GM10248 (cell line): ENCODE measurements at regions not wholly inside any gene's neighbourhood (a gene's known extent, or its start where the extent isn't known, plus 50 kb on each side); places are given as distances from the start of the nearest gene placed in this dataset.

Experiments
- CTCF ChIA-PET: fragments of 300-600 bp; sonication (Branson Sonifier 250); formaldehyde crosslinking; extraction: SDS; loops from one replicate; lab custom pipeline; 2021; ENCODE audit warnings: antibody characterized with exemption; lab: Yijun Ruan, JAX
- POLR2A ChIA-PET: fragments of 350-650 bp; sonication (Branson Sonifier 250); formaldehyde crosslinking; extraction: SDS; loops from one replicate; lab custom pipeline; 2020; ENCODE audit warnings: antibody characterized with exemption; lab: Yijun Ruan, JAX
- DNase-seq: peaks from one replicate; pipeline ENCODE4 v3.0.0; 2012; ENCODE audit errors: extremely low spot score
- CTCF ChIP-seq: IDR thresholded peaks from 2 replicates; pipeline ENCODE4 v1.5.1; 2012; ENCODE audit warnings: mild to moderate bottlenecking, low read depth; ENCODE audit errors: extremely low read depth, missing control alignments, control extremely low read depth

- CTCF ChIA-PET: interaction anchor here (1.7 to 2.2 kb wide), 2 partner anchors 19 to 77 kb away, joined by 4 to 6 read pairs; no protein-coding TSS in a partner anchor
Measured at GRCh38 chr1:42096554-42096953, 56.7 kb upstream of the GUCA2B start.

GRCh38 chr1:42089246-42089645, 64.0 kb upstream of the GUCA2B start:
- POLR2A ChIA-PET: no interaction called here
- CTCF ChIA-PET: no interaction called here
- DNase-seq: no peak
- no peak for TF ChIP-seq CTCF

More at GRCh38 chr1:42096554-42096953, 56.7 kb upstream of the GUCA2B start:
- POLR2A ChIA-PET: no interaction called here
- no peak for DNase-seq
- TF ChIP-seq CTCF: no peak

DNA sequence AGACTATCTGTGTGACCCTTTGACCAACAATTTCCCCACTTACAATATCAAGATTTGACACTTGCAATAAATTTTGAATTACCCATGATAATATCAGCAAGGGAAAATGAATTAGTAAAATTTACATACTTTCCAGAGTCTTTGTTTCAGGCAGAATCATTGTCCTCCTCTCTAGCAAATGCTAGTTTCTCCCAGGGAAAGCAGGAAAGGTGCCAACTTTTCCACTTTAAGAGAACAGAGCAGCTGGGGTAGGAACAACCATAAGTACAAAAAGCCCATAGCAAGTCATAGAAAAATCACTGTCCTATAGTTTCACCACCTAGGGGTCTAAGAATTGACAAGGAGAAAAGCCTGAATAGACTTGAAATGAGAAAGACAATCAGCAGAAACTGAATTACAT, 67.1 kb upstream of the GUCA2B start:
- ChIA-PET POLR2A (no interaction called here), CTCF (no interaction called here)
- TF ChIP-seq CTCF: no peak
- DNase-seq: no peak

GRCh38 chr1:42085596-42085995, 67.6 kb upstream of the GUCA2B start:
- DNase-seq: no peak
- ChIA-PET CTCF (interaction anchor here (0.8 kb wide), 1 partner anchor 18 kb away, joined by 3 read pairs; no protein-coding TSS in a partner anchor), POLR2A (no interaction called here)
- TF ChIP-seq CTCF: no peak

DNA sequence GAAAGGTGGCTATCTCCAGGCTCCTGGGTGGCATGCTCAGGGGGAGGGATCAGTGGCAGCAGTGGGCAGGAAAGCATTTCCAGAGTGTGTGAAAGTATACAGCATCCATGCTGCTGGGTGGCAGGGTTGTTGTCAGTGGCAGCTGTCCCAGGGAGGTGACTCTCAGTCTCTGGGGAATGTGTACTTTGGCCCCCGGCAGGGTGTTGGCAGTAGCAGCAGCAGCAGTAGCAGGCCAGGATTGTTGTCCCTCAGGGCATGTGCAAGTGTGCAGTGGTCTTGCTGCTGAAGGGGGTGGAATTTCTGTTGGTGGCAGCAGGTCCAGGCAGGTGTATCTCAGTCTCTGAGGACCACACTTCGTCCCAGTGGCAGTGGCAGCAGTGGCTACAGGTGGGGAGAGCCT, 71.7 kb upstream of the GUCA2B start:
- DNase-seq: no peak
- POLR2A ChIA-PET: no interaction called here
- CTCF ChIA-PET: no interaction called here
- TF ChIP-seq CTCF: no peak

- POLR2A ChIA-PET: no interaction called here
- TF ChIP-seq CTCF: no peak
- no peak for DNase-seq
- CTCF ChIA-PET: no interaction called here
Measured at GRCh38 chr1:42075179-42075578, 78.0 kb upstream of the GUCA2B start.

GRCh38 chr1:42070996-42071395, 82.2 kb upstream of the GUCA2B start:
- POLR2A ChIA-PET: no interaction called here
- CTCF ChIA-PET: no interaction called here
- no peak for TF ChIP-seq CTCF
- DNase-seq: no peak
